ENCODE measurements at regions not wholly inside any gene's neighbourhood (a gene's known extent, or its start where the extent isn't known, plus 50 kb on each side); places are given as distances from the start of the nearest gene placed in this dataset.

DNA sequence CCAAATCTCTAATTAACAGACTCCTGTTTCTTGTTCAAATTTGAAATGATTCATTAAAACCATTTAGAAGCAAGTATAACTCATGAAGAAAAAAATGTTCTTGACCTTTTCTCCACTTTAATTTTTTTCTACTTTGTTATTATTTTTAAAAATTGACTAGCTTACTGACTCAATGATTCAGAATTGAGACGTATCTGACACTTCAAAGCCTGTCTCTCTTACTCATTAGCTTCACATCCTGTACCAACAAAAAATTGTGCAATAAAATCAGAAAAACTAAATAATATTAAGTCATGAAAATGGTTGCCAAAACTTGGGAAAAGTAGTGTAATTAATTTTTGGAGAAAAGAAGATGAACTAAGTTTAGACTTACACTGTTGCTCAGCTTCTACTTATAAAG lies 331.2 kb downstream of the SLC16A7 start:
- POLR2A ChIA-PET: no interaction called here
- CTCF ChIA-PET: no interaction called here

DNA sequence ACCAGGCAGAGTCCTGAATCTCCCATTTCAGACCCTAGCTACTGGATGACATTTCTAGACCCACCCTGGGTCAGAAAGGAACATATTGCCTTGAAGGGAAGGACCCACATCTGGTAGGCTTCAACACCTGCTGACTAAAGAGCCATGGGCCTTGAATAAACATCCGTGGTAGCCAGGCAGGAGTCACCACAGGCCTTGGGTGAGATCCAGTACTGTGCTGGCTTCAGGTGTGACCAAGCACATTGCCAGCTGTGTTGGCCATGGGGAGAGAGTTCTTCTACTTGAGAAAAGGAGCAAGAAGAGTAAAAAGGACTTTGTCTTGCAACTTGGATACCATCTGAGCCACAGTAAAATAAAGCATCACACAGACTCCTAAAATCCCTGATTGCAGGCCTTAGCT lies 332.6 kb downstream of the SLC16A7 start:
- ChIA-PET POLR2A (no interaction called here), CTCF (no interaction called here)

DNA sequence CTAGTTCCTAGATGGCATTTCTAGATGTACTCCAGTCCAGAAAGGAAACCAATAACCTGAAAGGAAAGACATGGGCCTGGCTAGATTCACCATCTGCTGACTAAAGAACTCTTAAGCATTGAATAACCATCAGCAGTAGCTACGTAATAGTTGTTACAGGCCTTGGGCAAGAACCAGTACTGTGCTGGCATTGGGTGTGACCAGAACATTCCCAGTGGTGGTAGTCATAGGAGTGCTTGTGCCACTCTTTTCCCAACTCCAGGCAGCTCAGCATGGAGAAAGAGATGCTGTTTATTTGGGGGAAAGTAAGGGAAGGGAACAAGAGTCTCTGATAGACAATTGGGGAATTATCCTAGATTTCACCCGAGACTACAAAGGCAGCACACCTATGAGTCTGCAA lies 333.3 kb downstream of the SLC16A7 start:
- CTCF ChIA-PET: no interaction called here
- POLR2A ChIA-PET: no interaction called here

DNA sequence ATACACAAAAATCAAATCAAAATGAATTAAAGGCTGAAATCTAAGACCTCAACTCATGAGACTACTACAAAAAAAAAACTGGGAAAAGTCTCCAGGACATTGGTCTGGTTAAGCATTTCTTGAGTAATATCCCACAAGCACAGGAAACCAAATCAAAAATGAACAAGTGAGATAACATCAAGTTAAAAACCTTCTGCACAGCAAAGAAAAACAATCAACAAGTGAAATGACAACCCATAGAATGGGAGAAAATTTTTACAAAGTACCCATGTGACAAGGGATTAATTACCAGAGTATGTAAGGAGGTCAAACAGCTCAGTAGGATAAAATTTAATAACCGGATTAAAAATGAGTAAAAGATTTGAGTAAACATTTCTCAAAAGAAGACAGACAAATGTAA lies 338.7 kb downstream of the SLC16A7 start:
- ChIA-PET CTCF (no interaction called here), POLR2A (no interaction called here)

DNA sequence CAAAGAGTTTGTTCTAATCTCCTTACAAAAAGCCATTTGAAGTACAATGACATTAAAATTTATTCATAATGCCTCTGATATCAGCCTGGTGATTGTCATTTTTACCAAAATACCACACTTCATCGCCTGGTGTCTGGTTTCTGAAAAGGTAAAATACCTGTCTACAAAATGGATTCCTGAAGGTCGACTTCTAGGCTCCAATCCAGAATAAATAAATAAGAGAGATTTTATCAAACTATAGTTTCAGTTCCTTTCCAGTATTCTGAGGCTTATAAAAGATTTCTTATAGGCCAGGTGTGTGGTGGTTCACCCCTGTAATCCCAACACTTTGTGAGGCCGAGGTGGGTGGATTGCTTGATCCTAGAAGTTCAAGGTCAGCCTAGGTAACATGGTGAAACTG lies 340.7 kb downstream of the SLC16A7 start:
- CTCF ChIA-PET: no interaction called here
- POLR2A ChIA-PET: no interaction called here

DNA sequence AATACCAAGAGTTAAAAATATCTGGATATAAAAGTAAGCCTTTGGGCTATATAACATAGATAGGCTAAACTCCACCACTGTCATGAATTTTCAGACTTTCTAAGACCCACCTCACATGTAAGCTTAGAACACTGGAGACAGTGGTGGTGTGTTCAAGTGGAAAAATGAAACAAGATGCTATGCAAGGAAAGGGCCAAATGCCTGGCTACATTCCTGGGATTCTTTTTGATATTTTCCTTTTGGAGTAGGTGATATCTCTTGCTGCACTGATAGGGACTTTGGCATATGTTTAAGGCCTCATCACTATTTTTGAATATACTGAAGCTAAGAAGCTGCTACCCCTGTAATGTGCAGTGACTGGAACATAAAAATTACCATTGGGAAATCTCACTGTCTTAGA lies 341.3 kb downstream of the SLC16A7 start:
- ChIA-PET POLR2A (no interaction called here), CTCF (no interaction called here)

DNA sequence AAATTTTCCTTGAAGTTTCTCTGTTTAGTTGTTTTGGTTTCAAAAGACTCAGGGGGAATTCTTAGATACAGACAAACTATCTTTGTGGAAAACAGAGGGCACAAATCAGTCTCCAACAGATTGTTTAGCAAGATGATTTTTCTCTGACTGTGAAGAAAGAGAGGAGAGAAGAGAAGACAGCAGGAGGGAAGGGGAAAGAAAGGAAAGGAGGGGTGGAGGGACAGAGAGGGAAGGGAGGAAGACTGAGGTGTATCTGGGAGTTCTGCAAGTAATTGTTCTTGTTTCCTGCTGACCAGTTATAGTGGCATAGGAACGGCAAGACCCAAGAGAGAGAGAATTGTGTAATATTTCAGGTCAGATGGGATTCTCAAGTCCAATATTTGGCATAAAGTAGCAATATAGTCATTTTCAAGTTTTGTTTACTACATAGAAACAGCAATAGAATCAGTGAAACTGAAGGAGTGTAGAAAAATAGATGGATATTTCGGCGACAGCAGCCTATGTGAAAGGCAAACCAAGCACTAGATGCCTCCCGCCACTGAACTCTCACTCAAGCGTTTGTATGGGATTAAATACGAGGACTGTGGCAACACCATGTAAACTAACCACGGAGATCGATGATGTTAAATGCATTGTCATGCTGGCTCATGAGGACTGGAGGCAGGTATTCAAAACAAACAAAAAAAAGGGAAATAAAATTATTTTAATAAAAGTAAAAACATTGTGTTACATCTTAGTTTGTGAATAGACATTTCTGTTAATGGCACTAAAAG lies 342.5 kb downstream of the SLC16A7 start:
- ChIA-PET CTCF (no interaction called here), POLR2A (no interaction called here)

DNA sequence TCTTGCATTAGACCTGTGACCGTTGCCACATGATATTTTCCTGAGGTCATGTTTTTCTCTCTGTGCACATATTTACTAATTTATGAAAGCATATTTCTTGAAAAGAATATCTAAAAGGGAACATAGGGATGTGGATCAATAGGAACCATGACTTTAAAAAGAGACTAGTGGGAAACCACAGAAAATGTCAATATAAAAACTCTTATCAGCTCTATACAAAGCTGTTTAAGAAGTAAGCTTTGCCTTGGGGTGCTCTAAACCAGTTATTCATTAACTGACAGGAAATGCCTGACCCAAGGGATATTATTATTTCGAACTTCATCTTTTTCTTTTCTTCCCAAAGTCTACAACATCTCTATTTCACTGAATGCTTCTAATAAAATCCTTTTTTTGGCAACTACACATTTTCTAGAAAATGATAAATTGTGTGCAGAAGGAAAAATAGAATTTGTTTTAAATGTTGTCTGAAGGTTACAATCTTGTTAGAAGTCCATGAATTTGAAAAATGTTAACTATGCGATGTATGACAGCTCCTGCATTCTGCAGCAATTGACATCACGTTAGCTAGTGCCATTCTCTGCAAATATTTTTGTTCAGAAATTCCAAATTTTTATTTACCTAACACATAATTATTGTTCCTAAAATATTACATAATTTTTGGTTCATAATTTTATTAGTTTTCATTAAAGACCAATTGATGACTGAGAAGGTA lies 345.0 kb downstream of the SLC16A7 start:
- CTCF ChIA-PET: no interaction called here
- POLR2A ChIA-PET: no interaction called here

DNA sequence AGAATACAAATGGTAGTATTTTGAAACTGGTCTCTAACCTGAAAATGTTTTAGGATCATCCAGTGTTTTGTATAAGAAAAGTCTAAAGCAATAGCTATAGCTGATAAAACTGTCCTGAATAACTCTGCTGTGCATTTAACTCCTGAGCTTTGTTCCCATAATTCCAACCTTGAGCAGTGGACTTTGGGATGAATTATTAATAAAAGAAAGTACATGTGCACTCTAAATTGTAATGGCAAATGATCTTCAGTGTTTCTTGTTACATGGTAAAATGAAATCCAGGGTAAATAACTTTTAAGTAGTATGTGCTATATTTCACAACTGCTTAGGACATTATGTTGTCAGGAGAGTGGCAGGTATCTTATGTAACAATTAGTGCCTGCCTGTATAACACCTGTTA lies 345.6 kb downstream of the SLC16A7 start:
- CTCF ChIA-PET: no interaction called here
- POLR2A ChIA-PET: no interaction called here

DNA sequence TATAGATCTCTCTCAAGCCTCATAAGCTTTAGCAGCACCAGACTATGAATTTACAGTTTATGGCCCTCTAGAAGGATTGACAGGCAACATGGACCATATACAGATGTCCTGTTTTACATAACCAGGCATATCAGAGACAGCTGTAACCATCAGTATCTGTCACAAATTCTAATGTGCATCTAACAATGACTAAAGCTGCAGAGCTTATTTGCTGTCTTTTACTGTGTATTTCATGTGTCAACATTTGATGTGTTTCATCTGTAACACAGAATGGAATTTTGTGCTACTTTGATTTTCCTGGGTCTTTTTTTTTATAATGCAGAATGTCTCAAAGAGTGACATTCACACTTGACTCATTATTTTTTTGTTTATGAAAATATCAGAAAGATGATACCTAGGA lies 348.3 kb downstream of the SLC16A7 start:
- POLR2A ChIA-PET: no interaction called here
- CTCF ChIA-PET: no interaction called here

DNA sequence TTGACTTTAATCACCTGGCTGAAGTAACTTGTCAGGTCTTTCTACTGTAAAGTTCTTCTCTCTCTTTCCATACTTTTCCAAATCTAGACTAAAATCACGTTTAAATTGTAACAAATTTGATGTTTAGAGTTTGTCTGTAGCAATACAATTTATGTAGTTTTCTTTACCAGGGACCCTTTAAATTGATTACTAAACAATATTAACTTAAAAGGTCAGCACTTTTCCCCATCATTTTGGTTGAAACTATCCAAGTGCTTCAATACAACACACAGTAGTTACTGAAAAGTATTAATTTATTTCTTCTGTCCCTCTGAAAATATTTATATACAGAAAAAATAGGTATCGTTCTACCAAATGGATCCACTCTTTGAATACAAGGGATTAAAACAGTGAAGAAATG lies 350.8 kb downstream of the SLC16A7 start:
- ChIA-PET CTCF (no interaction called here), POLR2A (no interaction called here)

DNA sequence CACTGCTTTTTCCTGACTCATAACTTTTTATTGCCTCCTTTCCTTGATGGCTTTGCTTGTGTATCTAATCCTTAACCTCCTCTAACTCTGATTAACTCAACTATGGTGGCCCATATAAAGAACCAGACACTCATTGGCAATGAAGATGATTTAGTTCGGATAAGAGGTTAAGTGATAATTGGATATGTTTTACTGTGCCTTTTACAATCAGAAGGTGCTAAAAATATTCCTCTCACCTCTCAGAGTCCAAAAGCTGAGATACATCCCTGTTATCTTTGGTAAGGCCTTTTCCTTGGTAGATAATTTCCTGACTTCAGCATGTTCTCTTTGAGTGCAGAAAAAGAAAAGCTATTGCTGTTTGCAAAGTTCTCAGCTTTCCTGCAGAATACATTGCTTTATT lies 367.7 kb downstream of the SLC16A7 start:
- ChIA-PET POLR2A (no interaction called here), CTCF (no interaction called here)

DNA sequence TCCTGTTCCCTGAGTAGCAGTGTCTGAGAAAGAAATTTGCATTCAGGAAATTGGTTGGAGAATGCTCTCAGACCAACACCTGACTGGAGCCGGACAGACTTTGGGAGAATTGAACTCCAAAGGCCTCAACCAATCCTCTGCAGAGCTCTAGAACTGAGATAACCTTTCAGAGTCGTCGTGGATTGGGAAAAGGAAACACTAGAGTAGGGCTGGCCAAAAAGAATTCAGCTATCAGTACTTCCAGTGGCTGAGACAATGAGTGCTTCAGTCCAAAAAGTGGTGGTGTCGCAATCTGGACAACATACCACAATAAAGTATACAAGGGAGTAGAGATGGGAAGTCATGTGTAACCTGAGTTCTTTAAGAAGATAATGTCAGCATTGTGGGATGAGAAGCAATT lies 377.1 kb downstream of the SLC16A7 start:
- POLR2A ChIA-PET: no interaction called here
- CTCF ChIA-PET: no interaction called here

DNA sequence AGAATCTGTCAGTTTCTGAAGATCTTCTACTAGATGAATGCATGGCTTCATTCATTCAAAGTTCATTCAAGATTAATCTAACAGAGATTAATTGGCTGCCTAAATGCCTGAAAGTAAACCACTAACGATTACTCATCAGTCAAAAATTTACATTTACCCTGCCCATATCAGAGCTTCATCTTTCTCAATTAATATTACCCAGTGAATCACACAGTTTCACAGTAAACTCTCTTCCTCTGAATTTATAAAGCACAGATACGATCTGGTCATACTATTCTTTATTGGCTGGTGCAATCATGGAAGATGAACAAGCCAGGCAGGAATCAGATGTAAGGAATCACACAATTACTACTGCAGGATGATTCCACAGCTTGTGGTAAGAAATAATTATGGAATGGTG lies 377.7 kb downstream of the SLC16A7 start:
- ChIA-PET CTCF (no interaction called here), POLR2A (no interaction called here)

DNA sequence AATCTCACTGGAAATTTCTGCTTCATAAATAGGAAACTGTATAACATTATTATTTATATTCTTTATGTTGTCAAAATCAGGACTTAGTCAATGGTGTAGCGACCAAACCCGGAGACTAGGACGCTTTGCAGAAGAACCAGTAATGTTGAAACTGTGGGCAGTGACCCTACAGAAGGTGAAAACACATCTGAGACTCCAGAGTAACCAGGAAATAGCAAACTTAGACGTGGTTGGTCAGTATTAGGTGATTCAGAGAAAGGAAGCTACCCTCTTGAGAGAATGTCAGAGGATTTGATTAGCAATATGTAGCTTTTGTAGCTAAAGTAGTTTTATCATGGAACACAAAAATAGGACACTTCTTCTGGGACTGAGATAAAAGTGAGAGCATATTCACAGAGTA lies 381.9 kb downstream of the SLC16A7 start:
- POLR2A ChIA-PET: no interaction called here
- CTCF ChIA-PET: no interaction called here

DNA sequence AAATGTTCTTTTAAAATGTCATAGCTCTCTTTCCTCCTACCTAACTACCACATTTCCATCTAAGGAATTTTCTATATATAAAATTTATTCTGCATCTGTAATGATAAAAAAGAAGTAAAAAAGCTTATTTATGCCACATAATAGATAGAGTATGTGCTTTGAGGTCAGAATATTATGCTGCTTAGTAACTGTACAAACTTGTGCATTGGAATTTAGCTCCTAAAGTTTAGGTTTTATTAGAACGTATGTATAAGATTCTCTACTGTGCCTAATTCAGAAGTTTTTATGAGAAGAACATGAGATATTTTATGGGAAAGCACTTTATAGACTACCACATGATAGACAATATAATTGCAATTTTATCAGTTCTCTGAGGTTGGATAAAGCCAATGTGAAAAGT lies 384.6 kb downstream of the SLC16A7 start:
- CTCF ChIA-PET: interaction anchor here (0.6 kb wide), 1 partner anchor 699 kb away, joined by 3 read pairs; no protein-coding TSS in a partner anchor
- POLR2A ChIA-PET: no interaction called here

DNA sequence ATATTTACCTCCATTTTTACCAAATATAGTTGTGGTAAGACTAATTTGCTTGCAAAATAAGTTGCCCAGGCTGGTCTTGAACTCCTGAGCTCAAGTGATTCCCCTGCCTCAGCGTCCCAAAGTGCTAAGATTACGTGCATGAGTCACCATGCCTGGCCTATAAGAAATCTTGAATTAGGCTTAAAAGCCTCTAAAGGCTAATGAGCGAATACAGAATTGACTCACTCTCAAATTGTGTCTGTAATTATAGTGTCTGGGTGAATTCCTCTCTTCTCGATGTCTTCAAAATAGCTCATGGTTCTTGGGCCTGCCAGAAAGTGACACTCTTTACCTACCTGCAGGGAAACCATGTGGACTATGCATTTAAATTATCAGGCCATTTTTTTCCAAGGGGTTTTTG lies 403.5 kb downstream of the SLC16A7 start:
- ChIA-PET POLR2A (no interaction called here), CTCF (no interaction called here)

DNA sequence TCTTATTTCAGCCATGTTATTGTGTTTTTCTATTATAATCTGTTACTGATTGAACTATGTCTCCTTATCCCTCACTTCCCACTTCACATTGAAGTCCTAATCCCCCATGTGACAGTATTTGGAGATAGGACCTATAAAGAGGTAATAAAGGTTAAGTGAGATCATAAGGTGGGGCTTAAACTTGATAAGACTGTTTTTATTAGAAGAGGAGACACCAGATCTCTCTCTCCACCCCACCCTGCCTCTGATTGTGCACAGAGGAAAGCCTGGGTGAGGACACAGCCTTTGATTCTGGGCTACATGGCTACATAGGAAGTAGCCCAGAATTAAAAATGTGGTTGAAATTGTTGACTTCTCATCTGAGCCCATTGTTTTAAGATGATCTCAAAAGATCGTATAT lies 414.7 kb downstream of the SLC16A7 start:
- ChIA-PET CTCF (no interaction called here), POLR2A (no interaction called here)

DNA sequence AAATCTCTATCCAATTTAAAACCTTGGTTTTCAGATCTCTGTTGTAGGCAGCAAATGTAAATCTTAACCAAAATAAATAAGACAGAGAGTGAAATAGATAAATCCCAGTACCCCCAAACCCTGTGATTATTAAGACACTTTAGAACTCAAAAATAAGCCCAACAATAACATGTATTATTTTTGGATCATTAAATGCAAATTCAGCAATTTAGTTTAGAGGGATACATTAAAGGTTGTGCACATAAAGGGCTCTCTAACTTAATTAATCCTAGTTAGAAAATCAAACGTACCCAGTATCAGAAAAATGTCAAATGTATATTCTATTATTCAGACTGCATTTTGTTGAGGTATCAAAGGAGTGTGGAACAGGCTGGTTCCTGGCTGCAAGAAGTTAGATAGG lies 416.8 kb downstream of the SLC16A7 start:
- CTCF ChIA-PET: no interaction called here
- POLR2A ChIA-PET: no interaction called here

DNA sequence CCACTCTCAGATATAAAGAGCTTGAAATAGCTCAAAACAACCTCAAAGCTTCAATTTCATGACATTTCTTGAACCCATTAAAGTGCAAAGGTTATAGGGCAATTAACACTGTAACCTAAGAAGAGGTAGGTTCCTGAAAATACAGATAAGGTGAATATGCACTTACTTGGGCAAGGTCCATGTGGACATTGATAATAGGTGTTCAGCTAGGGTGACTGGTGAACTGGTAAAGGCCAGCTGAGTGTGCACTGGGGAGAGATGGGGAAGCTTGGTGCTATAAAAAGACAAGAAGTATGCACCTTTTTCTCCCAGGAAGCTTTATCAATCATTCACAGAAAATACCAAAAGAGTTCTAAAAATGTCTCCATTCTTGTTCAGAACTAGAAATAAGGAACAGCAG lies 418.6 kb downstream of the SLC16A7 start:
- ChIA-PET POLR2A (no interaction called here), CTCF (no interaction called here)

DNA sequence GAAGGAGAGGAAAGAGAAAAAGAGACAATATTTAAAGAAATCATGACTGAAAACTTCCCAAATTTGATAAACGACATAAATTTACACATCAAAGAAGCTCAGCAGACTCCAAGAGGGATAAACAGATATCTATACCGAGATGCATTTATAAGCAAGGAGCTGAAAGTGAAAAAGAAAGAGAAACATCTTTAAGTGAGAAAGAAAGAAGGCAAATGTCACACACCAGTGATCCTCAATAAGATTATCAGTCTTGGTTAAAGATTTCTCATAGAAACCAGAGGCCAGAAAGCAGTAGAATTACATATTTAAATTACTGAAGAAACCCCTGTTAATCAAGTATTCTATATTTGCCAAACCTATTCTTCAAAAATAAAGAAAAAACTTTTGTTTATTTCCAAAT lies 424.2 kb downstream of the SLC16A7 start:
- POLR2A ChIA-PET: no interaction called here
- CTCF ChIA-PET: no interaction called here

DNA sequence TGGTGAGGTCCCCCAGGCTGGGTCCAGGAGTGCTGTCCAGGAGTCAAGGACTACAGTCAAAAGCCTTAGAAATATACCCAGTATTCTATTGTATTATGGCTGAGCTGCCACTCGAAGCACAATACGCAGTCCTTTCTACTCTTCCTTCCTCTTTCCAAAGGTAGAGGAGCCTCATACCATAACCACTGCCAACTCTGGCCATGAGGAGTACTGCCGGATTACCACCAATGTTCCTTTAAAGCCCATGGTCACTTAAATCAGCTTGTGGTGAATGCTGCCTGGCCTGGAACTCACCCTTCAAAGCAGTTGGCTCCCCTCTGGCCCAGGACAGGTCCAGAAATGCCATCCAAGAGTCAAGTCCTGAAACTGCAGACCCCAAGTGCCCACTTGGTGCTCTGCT lies 425.4 kb downstream of the SLC16A7 start:
- ChIA-PET CTCF (no interaction called here), POLR2A (no interaction called here)

All from activated CD8-positive, alpha-beta memory T cell treated with anti-CD3 and anti-CD28 coated beads for 36 hours (primary cell).